DMS53 treated with DMSO at 0.1 percent for 48 hours (cell line): ENCODE measurements at regions not wholly inside any gene's neighbourhood (a gene's known extent, or its start where the extent isn't known, plus 50 kb on each side); places are given as distances from the start of the nearest gene placed in this dataset.

Experiments
- DNase-seq: peaks from one replicate; lab custom pipeline; 2025; ENCODE audit not compliant: unreplicated experiment; lab: John Stamatoyannopoulos, UW

DNA sequence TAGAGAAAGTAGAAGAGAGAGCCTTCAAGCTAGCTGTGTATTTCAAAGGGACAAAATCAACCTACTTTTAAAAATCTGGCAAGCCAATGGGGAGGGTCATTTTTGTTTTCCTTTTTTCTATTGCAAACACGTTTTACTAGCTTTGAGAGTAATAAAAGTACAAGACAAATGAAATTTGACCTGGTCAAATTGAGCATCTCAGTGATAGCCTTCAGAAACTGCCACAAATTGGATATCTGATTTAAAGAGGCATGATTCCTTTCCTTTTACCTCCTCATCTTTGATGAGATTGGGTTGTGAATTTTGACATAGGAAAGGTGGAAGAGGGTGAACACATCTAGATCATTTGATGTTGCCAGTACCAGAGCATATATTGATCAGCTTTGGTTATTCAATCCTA, 53.6 kb upstream of the RBMS3 start:
- DNase-seq = no peak
